ENCODE measurements at regions not wholly inside any gene's neighbourhood (a gene's known extent, or its start where the extent isn't known, plus 50 kb on each side); places are given as distances from the start of the nearest gene placed in this dataset.

- H2AFZ ChIP-seq (ENCODE audit: low read depth, low read length, severe bottlenecking), result no peak overlapping the region
- no peaks in the 10 kb centered on the region for H3F3A ChIP-seq (ENCODE audit: insufficient read depth)
- TF ChIP-seq EZH2phosphoT487 (conservative IDR thresholded peaks at IDR 0.05; ENCODE audit: low read length), result no peak
- no peak for TF ChIP-seq CTCF (IDR thresholded peaks at IDR 0.05; ENCODE audit: insufficient read depth, low read length, poor library complexity, severe bottlenecking)
- H4K20me1 ChIP-seq (ENCODE audit: low read depth, low read length), result no peaks in the 10 kb centered on the region
- no peaks in the 10 kb centered on the region for H3K27me3 ChIP-seq (ENCODE audit: low read length)
- no peaks in the 10 kb centered on the region for H3K36me3 ChIP-seq (ENCODE audit: low read length)
- no peak overlapping the region for H3K9ac ChIP-seq (ENCODE audit: low read length)
- no peak overlapping the region for H3K4me2 ChIP-seq (ENCODE audit: low read depth, low read length, poor library complexity, severe bottlenecking)
- H3K9me3 ChIP-seq (ENCODE audit: insufficient read depth, low read length), result no peaks in the 10 kb centered on the region
- no peaks in the 10 kb centered on the region for H3K9me2 ChIP-seq (replicated peaks; ENCODE audit: insufficient read depth, low read length)
- H3K79me2 ChIP-seq (ENCODE audit: insufficient read depth, low read length), result no peaks in the 10 kb centered on the region
- no peak overlapping the region for H3K4me3 ChIP-seq (ENCODE audit: insufficient read depth, low read length, poor library complexity, severe bottlenecking)
- no peak overlapping the region for H3K27ac ChIP-seq (ENCODE audit: low read depth, low read length)
Measured at GRCh38 chr1:177451191-177451590, 280.4 kb downstream of the BRINP2 start.

- Histone ChIP-seq H3K9ac (ENCODE audit: low read length) (no peak overlapping the region), H3K9me2 (replicated peaks; ENCODE audit: insufficient read depth, low read length) (no peaks in the 10 kb centered on the region), H3F3A (ENCODE audit: insufficient read depth) (no peaks in the 10 kb centered on the region), H3K27ac (ENCODE audit: low read depth, low read length) (no peak overlapping the region), H4K20me1 (ENCODE audit: low read depth, low read length) (no peaks in the 10 kb centered on the region), H3K4me2 (ENCODE audit: low read depth, low read length, poor library complexity, severe bottlenecking) (no peak overlapping the region), H3K9me3 (ENCODE audit: insufficient read depth, low read length) (no peaks in the 10 kb centered on the region), H3K27me3 (ENCODE audit: low read length) (no peaks in the 10 kb centered on the region), H3K79me2 (ENCODE audit: insufficient read depth, low read length) (no peaks in the 10 kb centered on the region), H3K4me3 (ENCODE audit: insufficient read depth, low read length, poor library complexity, severe bottlenecking) (no peak overlapping the region), H3K36me3 (ENCODE audit: low read length) (no peaks in the 10 kb centered on the region), H2AFZ (ENCODE audit: low read depth, low read length, severe bottlenecking) (no peak overlapping the region)
- TF ChIP-seq EZH2phosphoT487 (conservative IDR thresholded peaks at IDR 0.05; ENCODE audit: low read length), result no peak
- no peak for TF ChIP-seq CTCF (IDR thresholded peaks at IDR 0.05; ENCODE audit: insufficient read depth, low read length, poor library complexity, severe bottlenecking)
Measured at GRCh38 chr1:177448652-177449357, 278.0 kb downstream of the BRINP2 start.

GRCh38 chr1:177448036-177448615 is 277.4 kb downstream of the BRINP2 start:
- Histone ChIP-seq H3K79me2 (ENCODE audit: insufficient read depth, low read length) (no peaks in the 10 kb centered on the region), H3K27ac (ENCODE audit: low read depth, low read length) (no peak overlapping the region), H3K9me3 (ENCODE audit: insufficient read depth, low read length) (no peaks in the 10 kb centered on the region), H3K27me3 (ENCODE audit: low read length) (no peaks in the 10 kb centered on the region), H3K4me2 (ENCODE audit: low read depth, low read length, poor library complexity, severe bottlenecking) (no peak overlapping the region), H3K9ac (ENCODE audit: low read length) (no peak overlapping the region), H4K20me1 (ENCODE audit: low read depth, low read length) (no peaks in the 10 kb centered on the region), H3K9me2 (replicated peaks; ENCODE audit: insufficient read depth, low read length) (no peaks in the 10 kb centered on the region), H3K36me3 (ENCODE audit: low read length) (no peaks in the 10 kb centered on the region), H3F3A (ENCODE audit: insufficient read depth) (no peaks in the 10 kb centered on the region), H3K4me3 (ENCODE audit: insufficient read depth, low read length, poor library complexity, severe bottlenecking) (no peak overlapping the region), H2AFZ (ENCODE audit: low read depth, low read length, severe bottlenecking) (no peak overlapping the region)
- no peak for TF ChIP-seq CTCF (IDR thresholded peaks at IDR 0.05; ENCODE audit: insufficient read depth, low read length, poor library complexity, severe bottlenecking)
- TF ChIP-seq EZH2phosphoT487 (conservative IDR thresholded peaks at IDR 0.05; ENCODE audit: low read length), result no peak

All from SU-DHL-6 (cell line).